Breast epithelium (tissue), 3 donors: ENCODE measurements at regions not wholly inside any gene's neighbourhood (a gene's known extent, or its start where the extent isn't known, plus 50 kb on each side); places are given as distances from the start of the nearest gene placed in this dataset.

Experiments
- CTCF ChIP-seq, 3 donors: fragments of 450-650 bp; IDR thresholded peaks; one replicate each; pipeline ENCODE4 v1.5.1; 2016 to 2017; ENCODE audit warnings: antibody characterized with exemption in 3 of 3, mild to moderate bottlenecking in 3 of 3, moderate library complexity in 3 of 3
- POLR2A ChIP-seq: fragments of 450-650 bp; IDR thresholded peaks from one replicate; pipeline ENCODE4 v1.6.1; 2016; ENCODE audit warnings: antibody characterized with exemption, mild to moderate bottlenecking, moderate library complexity
- POLR2AphosphoS5 ChIP-seq, 3 donors: sonication (generic); formaldehyde crosslinking; IDR thresholded peaks; one replicate each; pipeline ENCODE4 v1.6.1; 2017; ENCODE audit warnings: antibody characterized with exemption in 3 of 3

- TF ChIP-seq CTCF (IDR thresholded peaks at IDR 0.05): no peak
- TF ChIP-seq POLR2AphosphoS5 (IDR thresholded peaks at IDR 0.05): no peak
- no peak for TF ChIP-seq POLR2A
Measured at GRCh38 chr16:64845071-64845470, 276.8 kb downstream of the CDH11 start.
